T-cell (primary cell): ENCODE measurements at regions not wholly inside any gene's neighbourhood (a gene's known extent, or its start where the extent isn't known, plus 50 kb on each side); places are given as distances from the start of the nearest gene placed in this dataset.

Experiments used
- ATAC-seq, 4 experiments: fragments of 200-7000 bp in 3 of 4; fragments of 150-1000 bp in 1 of 4; cut with Tn5 transposase; replicated peaks in 1 of 4; 1 replicate in 3 of 4; 2 replicates in 1 of 4; pipeline ENCODE4 v1.10.0; 2021; ENCODE audit warnings: moderate library complexity in 3 of 4, mild to moderate bottlenecking in 2 of 4, moderate number of reproducible peaks in 1 of 4
- CTCF ChIA-PET, 2 donors: fragments of 300-600 bp; sonication (Branson Sonifier 250); formaldehyde crosslinking; loops; one replicate each; lab custom pipeline; 2022; ENCODE audit warnings: antibody characterized with exemption in 2 of 2; lab: Charles Lee
- POLR2A ChIA-PET, 2 donors: fragments of 300-600 bp; sonication (Branson Sonifier 250); formaldehyde crosslinking; loops; one replicate each; lab custom pipeline; 2022; ENCODE audit warnings: antibody characterized with exemption in 2 of 2; lab: Charles Lee
- DNase-seq, 35 experiments: peaks; one replicate each; pipeline versions ENCODE4 v3.0.0 to v3.0.0-alpha.2; 2013 to 2023
- H3K27ac ChIP-seq: one replicate; pipeline ENCODE4 v1.5.1; 2013; ENCODE audit warnings: low read length
- H3K27me3 ChIP-seq, 2 experiments: replicated peaks in 1 of 2; 1 replicate in 1 of 2; 2 replicates in 1 of 2; pipeline versions ENCODE4 v1.6.1 to v1.7.0; 2013; ENCODE audit warnings: low read length in 1 of 2, mixed read lengths in 1 of 2; ENCODE audit not compliant: control insufficient read depth in 2 of 2, insufficient read depth in 2 of 2; ENCODE audit errors: extremely low read depth in 1 of 2
- H3K36me3 ChIP-seq, 2 donors: 1 replicate in 1 of 2; 2 replicates in 1 of 2; pipeline versions ENCODE4 v1.6.1 to v1.7.0; 2013; ENCODE audit warnings: low read length in 1 of 2; ENCODE audit not compliant: control insufficient read depth in 2 of 2, insufficient read depth in 1 of 2; ENCODE audit errors: extremely low read depth in 1 of 2
- H3K4me1 ChIP-seq, 2 experiments: 1 replicate in 1 of 2; 2 replicates in 1 of 2; pipeline versions ENCODE4 v1.6.1 to v1.7.0; 2013; ENCODE audit warnings: low read length in 2 of 2, mixed read lengths in 1 of 2; ENCODE audit not compliant: insufficient read depth in 2 of 2, control insufficient read depth in 1 of 2; ENCODE audit errors: extremely low read depth in 1 of 2
- H3K4me3 ChIP-seq, 2 donors: 1 replicate in 1 of 2; 2 replicates in 1 of 2; pipeline versions ENCODE4 v1.5.1 to v1.7.0; 2013; ENCODE audit warnings: mild to moderate bottlenecking in 2 of 2, low read length in 1 of 2, moderate library complexity in 1 of 2; ENCODE audit not compliant: control insufficient read depth in 1 of 2; ENCODE audit errors: extremely low read depth in 1 of 2
- H3K9me3 ChIP-seq: 2 replicates; pipeline ENCODE4 v1.7.0; 2013
- H3K27ac Mint-ChIP-seq, 2 donors: one replicate each; pipeline ENCODE4 v1.8.0; 2020 to 2021; ENCODE audit warnings: mild to moderate bottlenecking in 2 of 2, mixed read lengths in 2 of 2
- H3K27me3 Mint-ChIP-seq, 2 donors: one replicate each; pipeline ENCODE4 v1.8.0; 2021 to 2022; ENCODE audit warnings: mixed read lengths in 2 of 2
- H3K36me3 Mint-ChIP-seq: one replicate; pipeline ENCODE4 v1.8.0; 2021; ENCODE audit warnings: mixed read lengths
- H3K4me1 Mint-ChIP-seq, 3 donors: one replicate each; pipeline ENCODE4 v1.8.0; 2020 to 2022; ENCODE audit warnings: mixed read lengths in 3 of 3, mild to moderate bottlenecking in 1 of 3
- H3K4me3 Mint-ChIP-seq, 3 donors: one replicate each; pipeline ENCODE4 v1.8.0; 2020 to 2022; ENCODE audit warnings: mild to moderate bottlenecking in 3 of 3, mixed read lengths in 3 of 3, moderate library complexity in 3 of 3
- H3K9me3 Mint-ChIP-seq, 3 donors: one replicate each; pipeline ENCODE4 v1.8.0; 2020 to 2022; ENCODE audit warnings: mixed read lengths in 3 of 3
- whole genome bisulfite sequencing: methylation state at CpG from one replicate; pipeline ENCODE4 v1.1.5; 2013; ENCODE audit warnings: missing lambda C conversion rate; ENCODE audit not compliant: insufficient coverage; 5-methylcytosine and 5-hydroxymethylcytosine counted together

DNA sequence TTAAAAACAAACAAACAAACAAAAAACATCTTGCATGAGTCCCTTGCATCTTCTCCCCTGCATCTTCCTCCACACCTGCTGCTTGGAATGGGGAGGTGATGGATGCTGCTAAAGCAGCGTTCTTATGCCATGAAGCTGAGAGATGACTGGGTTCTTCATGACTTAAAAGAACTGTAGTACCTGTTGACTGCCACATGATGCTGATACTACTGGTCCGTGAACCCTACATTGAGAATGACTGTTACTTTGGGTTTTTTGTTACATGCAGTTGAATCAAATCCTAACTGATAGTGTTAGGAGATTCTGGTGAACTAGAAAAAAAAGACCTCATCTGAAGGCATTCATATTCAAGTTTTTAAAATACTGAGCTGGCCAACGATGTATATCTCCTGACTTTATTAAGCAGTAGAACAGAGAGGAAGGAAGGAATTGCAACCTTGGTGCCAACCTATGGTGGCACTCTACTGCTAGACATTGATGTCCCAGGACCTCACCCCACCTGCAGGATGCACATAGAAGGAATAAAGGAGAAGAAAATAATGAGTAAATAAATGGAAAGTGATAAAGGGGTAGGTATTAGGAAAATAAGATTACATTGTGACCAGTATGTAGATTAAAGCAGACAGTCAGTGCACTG, 63.2 kb upstream of the SPAG16 start:
- CTCF ChIA-PET = no interaction called here
- peaks cover 0 to 6% of the 10 kb centered on the region in 2 donors for H3K27me3 Mint-ChIP-seq
- H3K4me1 Mint-ChIP-seq = peaks cover 0 to 6% (median 0%) of the 10 kb centered on the region in 3 donors
- Histone ChIP-seq H3K4me1 (peaks cover 0 to 2% of the 10 kb centered on the region in 2 experiments), H3K36me3 (no peaks in the 10 kb centered on the region), H3K27me3 (no peaks in the 10 kb centered on the region), H3K27ac (no peak overlapping the region), H3K9me3 (no peaks in the 10 kb centered on the region), H3K4me3 (no peak overlapping the region)
- WGBS = 71% methylated on average over 1 of the region's 3 CpGs
- no peaks in the 10 kb centered on the region for H3K36me3 Mint-ChIP-seq
- H3K27ac Mint-ChIP-seq = no peak overlapping the region
- ATAC-seq (no peak), DNase-seq (no peak)
- no peak overlapping the region for H3K4me3 Mint-ChIP-seq
- POLR2A ChIA-PET = no interaction called here
- no peaks in the 10 kb centered on the region for H3K9me3 Mint-ChIP-seq

DNA sequence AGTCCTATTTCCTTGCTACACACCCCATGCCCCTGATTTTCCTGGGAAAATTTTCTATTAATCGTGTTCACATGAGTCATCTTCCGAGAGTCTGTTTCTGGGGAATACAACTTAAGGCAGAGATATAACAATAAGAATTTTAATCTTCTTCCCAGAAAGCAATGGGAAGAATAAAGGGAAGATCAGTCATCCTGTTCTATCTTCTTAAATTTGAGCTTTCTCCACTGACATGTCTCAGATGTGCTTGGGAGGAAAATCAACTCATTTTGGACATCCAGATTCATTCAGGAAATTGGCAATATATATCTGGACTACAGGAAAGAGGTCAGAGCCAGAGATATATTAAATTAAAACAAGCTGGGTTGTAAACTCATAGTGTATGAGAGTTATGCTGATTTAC, 62.3 kb upstream of the SPAG16 start:
- ChIA-PET CTCF (no interaction called here), POLR2A (no interaction called here)
- Histone ChIP-seq H3K36me3 (no peaks in the 10 kb centered on the region), H3K4me1 (peaks cover 0 to 7% of the 10 kb centered on the region in 2 experiments), H3K27ac (no peak overlapping the region), H3K9me3 (no peaks in the 10 kb centered on the region), H3K27me3 (no peaks in the 10 kb centered on the region), H3K4me3 (no peak overlapping the region)
- Mint-ChIP-seq H3K36me3 (no peaks in the 10 kb centered on the region), H3K9me3 (no peaks in the 10 kb centered on the region), H3K27me3 (peaks cover 0 to 6% of the 10 kb centered on the region in 2 donors), H3K4me1 (peaks cover 0 to 9% (median 0%) of the 10 kb centered on the region in 3 donors), H3K27ac (no peak overlapping the region), H3K4me3 (no peak overlapping the region)
- DNase-seq = no peak
- no CpG with 5 or more reads among the region's 2 CpGs for WGBS
- ATAC-seq = no peak

- Mint-ChIP-seq H3K9me3 (no peaks in the 10 kb centered on the region), H3K4me3 (no peak overlapping the region), H3K27ac (no peak overlapping the region), H3K4me1 (peaks cover 0 to 15% (median 0%) of the 10 kb centered on the region in 3 donors), H3K27me3 (peaks cover 0 to 6% of the 10 kb centered on the region in 2 donors), H3K36me3 (no peaks in the 10 kb centered on the region)
- Histone ChIP-seq H3K27ac (no peak overlapping the region), H3K4me3 (no peak overlapping the region), H3K36me3 (no peaks in the 10 kb centered on the region), H3K9me3 (no peaks in the 10 kb centered on the region), H3K27me3 (no peaks in the 10 kb centered on the region), H3K4me1 (peaks cover 0 to 7% of the 10 kb centered on the region in 2 experiments)
- CTCF ChIA-PET = no interaction called here
- POLR2A ChIA-PET = interaction anchor here in 1 of 2 donors (0.5 kb wide), 1 partner anchor 29 kb away, joined by 4 read pairs; no protein-coding TSS in a partner anchor
- no CpG with 5 or more reads among the region's 2 CpGs for WGBS
- DNase-seq = no peak
- ATAC-seq = no peak
These were observed 59.9 kb upstream of the SPAG16 start for GRCh38 chr2:213224366-213224765.

DNA sequence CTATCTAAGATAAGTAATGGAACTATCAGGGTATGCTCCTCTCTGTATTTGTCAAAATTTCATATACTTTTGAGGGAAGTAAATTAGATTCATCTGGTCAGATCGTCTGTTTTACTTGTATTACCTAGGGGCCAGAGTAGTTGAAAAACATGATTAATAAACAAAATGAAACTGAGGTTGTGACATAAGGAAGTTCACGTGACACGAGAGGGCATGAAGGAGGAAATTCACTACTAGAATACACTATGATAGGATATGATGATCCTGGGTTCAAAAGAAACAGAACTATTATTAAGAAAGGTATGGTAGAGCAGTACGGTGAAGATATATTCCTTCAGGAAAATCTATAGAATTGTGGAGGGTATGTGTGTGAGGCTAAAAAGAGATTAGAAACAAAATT, 58.4 kb upstream of the SPAG16 start:
- WGBS = 40% methylated on average over 1 of the region's 4 CpGs
- ChIA-PET POLR2A (no interaction called here), CTCF (interaction anchor here in 1 of 2 donors (0.9 kb wide), 1 partner anchor 19 kb away, joined by 3 read pairs; no protein-coding TSS in a partner anchor)
- Histone ChIP-seq H3K27ac (no peak overlapping the region), H3K27me3 (no peaks in the 10 kb centered on the region), H3K9me3 (no peaks in the 10 kb centered on the region), H3K4me1 (peaks cover 0 to 9% of the 10 kb centered on the region in 2 experiments), H3K36me3 (no peaks in the 10 kb centered on the region), H3K4me3 (no peak overlapping the region)
- DNase-seq = no peak
- H3K4me3 Mint-ChIP-seq = no peak overlapping the region
- no peaks in the 10 kb centered on the region for H3K36me3 Mint-ChIP-seq
- H3K27ac Mint-ChIP-seq = no peak overlapping the region
- ATAC-seq = no peak
- peaks cover 0 to 8% of the 10 kb centered on the region in 2 donors for H3K27me3 Mint-ChIP-seq
- H3K4me1 Mint-ChIP-seq = peaks cover 0 to 17% (median 0%) of the 10 kb centered on the region in 3 donors
- H3K9me3 Mint-ChIP-seq = no peaks in the 10 kb centered on the region

- no peaks in the 10 kb centered on the region for H3K27me3 ChIP-seq
- Mint-ChIP-seq H3K27ac (no peak overlapping the region), H3K4me3 (no peak overlapping the region), H3K27me3 (peaks cover 0 to 6% of the 10 kb centered on the region in 2 donors), H3K36me3 (no peaks in the 10 kb centered on the region), H3K9me3 (no peaks in the 10 kb centered on the region), H3K4me1 (peaks cover 0 to 16% (median 0%) of the 10 kb centered on the region in 3 donors)
- ATAC-seq = no peak
- no peaks in the 10 kb centered on the region for H3K9me3 ChIP-seq
- H3K4me3 ChIP-seq = no peak overlapping the region
- DNase-seq = no peak
- no peaks in the 10 kb centered on the region for H3K36me3 ChIP-seq
- peaks cover 0 to 21% of the 10 kb centered on the region in 2 experiments for H3K4me1 ChIP-seq
- POLR2A ChIA-PET = no interaction called here
- H3K27ac ChIP-seq = no peak overlapping the region
- CTCF ChIA-PET = no interaction called here
These were observed 56.8 kb upstream of the SPAG16 start for GRCh38 chr2:213227458-213227857.

GRCh38 chr2:213228638-213229037, 55.6 kb upstream of the SPAG16 start:
- H3K27ac Mint-ChIP-seq = no peak overlapping the region
- no peaks in the 10 kb centered on the region for H3K36me3 ChIP-seq
- H3K27me3 ChIP-seq = no peaks in the 10 kb centered on the region
- peaks cover 0 to 10% of the 10 kb centered on the region in 2 donors for H3K27me3 Mint-ChIP-seq
- no CpG with 5 or more reads among the region's 1 CpG for WGBS
- POLR2A ChIA-PET = no interaction called here
- H3K4me3 ChIP-seq = no peak overlapping the region
- CTCF ChIA-PET = no interaction called here
- H3K4me1 ChIP-seq = peaks cover 0 to 30% of the 10 kb centered on the region in 2 experiments
- H3K36me3 Mint-ChIP-seq = no peaks in the 10 kb centered on the region
- no peak overlapping the region for H3K4me3 Mint-ChIP-seq
- peaks cover 11 to 27% (median 11%) of the 10 kb centered on the region in 3 donors for H3K4me1 Mint-ChIP-seq
- ATAC-seq (no peak), DNase-seq (no peak)
- H3K27ac ChIP-seq = no peak overlapping the region
- no peaks in the 10 kb centered on the region for H3K9me3 ChIP-seq
- H3K9me3 Mint-ChIP-seq = no peaks in the 10 kb centered on the region
